HG03469 (cell line): ENCODE measurements at regions not wholly inside any gene's neighbourhood (a gene's known extent, or its start where the extent isn't known, plus 50 kb on each side); places are given as distances from the start of the nearest gene placed in this dataset.

Experiments used
- ATAC-seq: cut with Tn5 transposase; IDR thresholded peaks from one replicate; pipeline ENCODE4 v1.9.1; 2021; ENCODE audit warnings: mild to moderate bottlenecking, moderate library complexity, moderate number of reproducible peaks; ENCODE audit not compliant: unreplicated experiment

DNA sequence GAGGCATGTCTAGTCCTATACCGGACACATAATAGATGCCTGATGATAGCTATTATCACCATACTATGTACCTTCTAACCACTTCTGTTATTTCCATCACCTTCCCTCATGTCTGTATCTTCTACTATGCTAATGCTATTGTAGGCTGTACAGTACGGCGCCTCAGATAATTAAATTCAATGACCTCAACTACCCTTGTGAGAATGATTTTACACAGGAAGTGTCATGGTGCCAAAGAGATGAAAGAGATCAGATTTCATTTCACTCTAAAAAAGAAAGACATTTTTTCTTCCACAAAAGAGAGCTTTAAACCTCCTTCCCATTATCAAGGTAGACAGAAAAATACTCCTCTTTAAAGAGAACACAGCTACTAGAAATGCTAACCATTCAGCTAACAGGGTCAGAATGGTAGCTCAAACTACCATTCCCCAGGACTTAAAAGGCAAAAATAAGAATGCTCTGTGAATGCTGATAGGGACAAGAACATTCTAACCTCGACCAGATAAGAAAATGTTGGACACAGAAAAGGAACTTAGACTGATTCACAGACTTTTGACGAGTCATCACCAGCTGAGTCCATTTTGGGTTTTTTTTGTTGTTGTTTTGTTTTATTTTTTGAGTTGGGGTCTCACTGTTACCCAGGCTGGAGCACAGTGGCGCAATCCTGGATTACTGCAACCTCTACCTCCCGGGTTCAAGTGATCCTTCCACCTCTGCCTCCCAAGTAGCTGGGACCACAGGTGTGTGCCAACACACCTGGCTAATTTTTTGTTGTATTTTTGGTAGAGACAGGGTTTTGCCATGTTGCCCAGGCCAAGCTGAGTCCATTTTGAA is 99.2 kb upstream of the RAPGEF2 start:
- ATAC-seq: no peak

- no peak for ATAC-seq
Measured at GRCh38 chr4:159006202-159006601, 96.7 kb upstream of the RAPGEF2 start.

GRCh38 chr4:159008671-159009070 is 94.2 kb upstream of the RAPGEF2 start:
- no peak for ATAC-seq

GRCh38 chr4:159009521-159009920 is 93.4 kb upstream of the RAPGEF2 start:
- ATAC-seq: no peak

DNA sequence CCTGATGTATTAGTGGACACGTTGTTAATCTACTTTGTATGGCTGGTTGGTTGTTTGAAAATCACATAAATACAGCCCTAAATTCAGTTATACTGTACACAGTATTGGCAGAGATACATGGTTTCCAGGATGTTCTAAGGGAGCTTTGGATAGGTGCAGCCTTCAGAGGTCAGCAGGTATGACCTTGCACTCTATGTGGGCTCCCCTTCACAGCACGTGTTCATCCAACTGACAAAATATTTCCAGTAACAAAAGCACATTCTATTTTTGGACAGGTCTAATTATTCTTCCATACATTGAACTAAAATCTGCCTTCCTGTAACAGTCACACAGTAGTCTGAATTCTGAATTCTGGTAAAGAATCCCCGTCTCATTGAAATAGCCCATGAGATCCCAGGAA is 92.8 kb upstream of the RAPGEF2 start:
- no peak for ATAC-seq

GRCh38 chr4:159010563-159011260 is 92.2 kb upstream of the RAPGEF2 start:
- ATAC-seq: no peak

DNA sequence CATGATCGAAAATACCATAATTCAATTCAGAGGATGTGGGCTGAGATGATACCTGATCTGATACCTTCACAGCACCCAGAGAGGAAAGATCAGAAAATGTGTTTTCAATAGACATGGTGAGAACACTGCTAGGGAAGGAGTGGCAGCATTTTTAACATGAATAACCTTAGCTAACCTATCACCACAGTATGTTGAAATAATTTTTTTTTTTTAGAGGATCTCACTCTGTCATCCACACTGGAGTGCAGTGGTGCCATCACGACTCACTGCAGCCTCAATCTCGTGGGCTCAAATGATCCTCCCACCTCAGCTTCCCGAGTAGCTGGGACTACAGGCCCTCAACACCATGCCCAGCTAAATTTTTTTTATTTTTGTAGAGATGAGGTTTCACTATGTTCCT is 90.5 kb upstream of the RAPGEF2 start:
- ATAC-seq: no peak

GRCh38 chr4:159013692-159014091 is 89.2 kb upstream of the RAPGEF2 start:
- no peak for ATAC-seq

GRCh38 chr4:159014859-159015258 is 88.0 kb upstream of the RAPGEF2 start:
- no peak for ATAC-seq

DNA sequence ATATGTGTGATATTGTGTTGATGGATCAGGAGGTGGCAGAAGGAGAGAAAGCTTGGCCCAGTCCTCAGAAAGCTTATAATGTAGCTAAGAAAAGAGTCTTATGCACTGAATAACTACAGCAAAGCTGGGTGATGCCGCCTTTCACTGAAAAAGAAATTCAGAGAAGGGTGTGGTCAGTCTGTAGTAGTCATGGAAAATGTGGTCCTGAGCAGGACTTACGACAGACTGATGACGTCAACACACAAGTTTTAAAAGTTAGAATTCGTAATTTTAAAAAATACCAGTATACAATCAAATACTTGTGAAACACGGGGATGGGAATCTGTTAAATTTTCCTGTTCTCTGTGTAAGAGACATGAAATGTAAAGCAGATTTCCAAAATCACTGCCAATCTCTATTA is 87.0 kb upstream of the RAPGEF2 start:
- no peak for ATAC-seq

DNA sequence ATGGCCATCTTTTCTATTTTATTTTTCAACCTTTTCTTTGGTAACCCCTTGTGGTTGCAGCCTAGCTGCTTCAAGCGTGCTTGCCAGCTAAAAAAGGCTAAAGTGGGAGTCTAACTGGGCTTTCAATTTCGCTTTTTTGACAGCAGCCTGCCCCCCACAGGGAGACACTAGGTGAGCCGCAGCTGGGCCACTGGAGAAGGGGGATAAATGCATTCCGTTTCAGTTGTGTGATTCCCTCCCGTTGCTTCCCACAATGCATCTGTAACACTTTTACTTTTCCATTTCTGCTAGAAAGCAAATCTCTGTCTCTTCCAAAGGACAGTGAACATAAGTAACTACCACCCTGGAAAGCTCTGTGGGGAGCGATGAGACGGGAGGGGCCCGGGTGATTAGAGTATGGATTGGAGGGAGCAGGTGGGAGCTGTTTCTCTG is 86.3 kb upstream of the RAPGEF2 start:
- ATAC-seq: no peak

- ATAC-seq: peak; percentile 18
Measured at GRCh38 chr4:159017323-159018026, 85.4 kb upstream of the RAPGEF2 start.

GRCh38 chr4:159018062-159018629 is 84.7 kb upstream of the RAPGEF2 start:
- ATAC-seq: peak; percentile 96

DNA sequence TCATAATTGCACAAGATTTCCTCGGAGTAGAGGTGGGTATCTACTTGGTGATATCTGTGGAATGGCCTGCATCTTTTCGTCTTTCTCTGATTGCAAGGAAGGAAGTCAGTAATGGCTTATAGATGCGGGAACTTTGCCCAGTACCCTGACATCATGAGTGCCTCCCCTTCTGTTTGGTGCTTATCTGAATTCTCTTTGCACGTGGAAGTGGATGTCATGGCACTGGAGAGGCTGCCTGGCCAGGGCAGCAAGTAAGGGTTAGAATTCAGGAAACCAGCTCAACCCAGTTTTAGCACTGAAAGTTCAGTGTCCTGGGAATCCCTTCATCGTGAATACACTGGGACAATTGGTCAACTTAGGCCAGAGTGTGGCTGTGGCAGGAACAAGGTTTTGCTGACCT is 83.5 kb upstream of the RAPGEF2 start:
- ATAC-seq: no peak

DNA sequence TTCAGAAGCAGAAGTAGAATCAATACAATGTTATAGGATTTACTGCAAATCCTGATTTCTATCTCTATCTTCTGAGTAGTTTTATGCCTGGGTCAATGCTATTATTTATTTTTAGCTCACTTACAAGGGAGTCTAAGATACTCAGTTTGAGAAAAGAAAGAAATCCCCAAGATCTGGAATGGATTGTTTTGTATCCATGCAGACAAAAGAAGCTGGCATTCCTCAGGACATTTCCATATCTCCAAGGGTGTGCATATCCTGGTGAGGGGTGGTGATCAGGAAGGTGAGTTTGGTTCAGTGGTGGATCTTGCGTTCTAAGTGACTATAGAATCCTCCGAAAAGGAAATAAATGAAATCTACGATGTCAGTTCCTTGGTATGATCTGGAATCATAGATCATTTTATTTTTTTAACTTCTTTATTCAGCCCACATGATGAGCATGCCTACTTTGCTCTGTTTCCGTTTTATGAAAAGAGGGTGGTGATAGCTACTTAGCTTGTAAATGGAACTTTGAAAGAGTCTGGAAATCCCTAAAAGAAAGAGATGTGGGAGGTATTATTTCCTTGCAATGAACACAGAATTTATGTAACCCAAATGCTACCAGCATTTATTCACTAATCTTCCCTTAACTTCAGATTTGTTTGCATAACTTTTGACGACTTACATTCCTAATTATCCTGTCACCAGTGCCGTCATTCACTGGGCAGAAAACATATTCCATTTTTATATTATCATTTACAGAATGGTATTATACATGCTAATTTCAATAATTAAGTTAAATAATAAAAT is 81.1 kb upstream of the RAPGEF2 start:
- ATAC-seq: no peak

DNA sequence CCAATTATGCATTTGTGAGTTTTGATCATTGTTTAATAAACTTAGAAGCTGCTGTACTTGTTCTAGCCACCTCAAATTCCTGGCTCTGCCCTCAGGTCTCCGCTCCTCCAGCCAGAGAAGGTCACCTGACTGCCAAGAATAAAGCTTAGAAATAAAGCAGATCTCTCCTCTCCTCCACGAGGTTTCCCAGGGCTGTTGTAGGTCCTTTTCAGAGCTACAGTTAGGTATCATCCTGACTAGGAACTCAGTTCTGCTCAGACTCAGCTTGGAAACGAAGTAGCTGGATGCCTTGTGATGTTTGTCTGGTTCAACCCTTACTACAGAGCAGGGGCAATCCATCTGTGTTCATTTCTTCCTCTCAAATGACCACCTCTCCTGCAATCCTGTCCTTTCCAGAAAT is 79.1 kb upstream of the RAPGEF2 start:
- ATAC-seq: no peak

- ATAC-seq: no peak
Measured at GRCh38 chr4:159024266-159024665, 78.6 kb upstream of the RAPGEF2 start.

DNA sequence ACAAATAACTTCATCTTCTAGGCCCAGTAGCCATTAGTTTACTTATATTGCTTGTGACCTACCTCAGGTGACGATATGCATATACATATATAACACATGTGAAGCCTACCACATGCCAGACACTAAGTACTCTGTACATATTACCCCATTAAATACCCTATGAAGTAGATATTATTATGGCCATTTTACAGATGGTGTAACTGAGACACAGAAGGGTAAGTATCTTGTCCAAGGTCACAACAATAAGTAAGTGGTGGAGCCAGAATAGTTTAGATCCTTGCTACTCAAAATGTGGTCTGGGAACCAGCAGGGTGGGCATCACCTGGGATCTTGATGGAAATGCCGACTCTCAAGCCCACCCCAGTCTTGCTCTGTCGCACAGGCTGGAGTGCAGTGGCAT is 78.1 kb upstream of the RAPGEF2 start:
- no peak for ATAC-seq

DNA sequence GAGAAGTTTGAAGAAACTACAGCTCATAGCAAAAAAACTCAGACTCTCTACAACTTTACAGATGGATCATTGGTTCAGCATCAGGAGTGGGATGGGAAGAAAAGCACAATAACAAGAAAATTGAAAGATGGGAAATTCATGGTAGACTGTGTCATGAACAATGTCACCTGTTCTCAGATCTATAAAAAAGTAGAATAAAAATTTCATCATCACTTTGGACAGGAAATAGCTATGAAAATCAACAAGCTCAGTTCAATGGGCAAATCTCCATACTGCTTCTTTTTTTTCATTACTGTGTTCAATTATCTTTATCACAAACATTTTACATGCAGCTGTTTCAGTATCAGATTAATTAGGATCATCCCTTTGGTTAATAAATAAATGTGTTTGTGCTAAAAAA is 76.5 kb upstream of the RAPGEF2 start:
- no peak for ATAC-seq

GRCh38 chr4:159027535-159027934 is 75.3 kb upstream of the RAPGEF2 start:
- ATAC-seq: peak; percentile 51

- ATAC-seq: no peak
Measured at GRCh38 chr4:159029481-159029880, 73.4 kb upstream of the RAPGEF2 start.
